HG03469 (cell line): ENCODE measurements at regions not wholly inside any gene's neighbourhood (a gene's known extent, or its start where the extent isn't known, plus 50 kb on each side); places are given as distances from the start of the nearest gene placed in this dataset.

Experiments used
- ATAC-seq: cut with Tn5 transposase; IDR thresholded peaks from one replicate; pipeline ENCODE4 v1.9.1; 2021; ENCODE audit warnings: mild to moderate bottlenecking, moderate library complexity, moderate number of reproducible peaks; ENCODE audit not compliant: unreplicated experiment

DNA sequence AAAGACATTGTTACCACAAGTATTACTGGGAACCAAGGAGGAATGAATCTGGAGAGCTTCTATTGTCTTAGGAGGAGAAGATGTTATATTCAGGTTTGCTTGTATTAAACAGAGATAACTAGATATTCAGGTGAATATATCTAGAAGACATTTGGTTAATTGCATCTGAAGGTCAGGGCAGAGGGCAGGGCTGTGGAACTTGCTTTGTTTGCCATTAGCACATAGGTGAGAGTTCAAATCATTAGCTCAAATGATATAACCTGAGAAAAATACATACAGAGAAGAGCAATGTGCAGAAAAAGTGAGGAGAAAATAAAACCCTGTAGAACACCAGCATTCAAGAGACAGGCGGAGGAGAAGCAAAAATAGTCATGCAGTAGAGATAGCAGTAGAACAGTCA is 116.8 kb downstream of the DNAJB9 start:
- no peak for ATAC-seq

DNA sequence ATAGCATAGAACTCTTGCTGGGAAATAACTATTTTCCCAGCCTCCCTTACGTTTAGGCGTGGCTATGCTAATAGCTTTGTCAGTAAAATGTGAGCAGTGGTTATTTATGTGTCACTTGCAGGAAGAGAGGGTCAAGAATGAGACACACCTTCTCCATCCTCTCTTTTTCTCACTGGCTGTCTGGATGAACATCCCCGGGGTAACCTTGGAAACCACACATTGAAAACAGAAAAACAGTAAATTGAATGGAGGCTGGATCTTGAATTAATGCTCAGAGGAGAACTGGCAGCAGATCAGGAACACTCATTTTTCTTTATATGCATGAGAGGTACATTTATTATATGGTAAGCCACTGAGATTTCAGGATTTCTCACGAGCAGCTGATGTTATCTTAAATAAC is 127.6 kb downstream of the DNAJB9 start:
- no peak for ATAC-seq

DNA sequence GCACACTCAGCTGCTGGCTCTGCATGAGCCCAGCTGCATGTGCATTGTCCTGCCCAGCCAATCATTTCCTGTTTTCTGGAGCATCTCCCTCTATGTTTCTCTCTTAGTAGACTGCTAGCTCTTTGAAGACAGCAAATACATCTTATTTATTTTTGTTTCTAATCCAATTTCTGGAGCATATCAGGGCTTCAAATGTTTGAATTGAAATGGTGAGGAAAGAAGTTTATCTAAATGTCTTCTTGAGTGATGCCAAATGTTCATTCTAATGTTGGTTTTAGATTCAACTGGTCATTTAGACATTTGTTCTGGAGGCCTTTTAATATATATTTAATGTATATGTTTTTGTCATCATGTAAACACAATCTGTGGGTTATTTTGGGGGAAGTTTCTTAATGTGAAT is 141.9 kb downstream of the DNAJB9 start:
- no peak for ATAC-seq

DNA sequence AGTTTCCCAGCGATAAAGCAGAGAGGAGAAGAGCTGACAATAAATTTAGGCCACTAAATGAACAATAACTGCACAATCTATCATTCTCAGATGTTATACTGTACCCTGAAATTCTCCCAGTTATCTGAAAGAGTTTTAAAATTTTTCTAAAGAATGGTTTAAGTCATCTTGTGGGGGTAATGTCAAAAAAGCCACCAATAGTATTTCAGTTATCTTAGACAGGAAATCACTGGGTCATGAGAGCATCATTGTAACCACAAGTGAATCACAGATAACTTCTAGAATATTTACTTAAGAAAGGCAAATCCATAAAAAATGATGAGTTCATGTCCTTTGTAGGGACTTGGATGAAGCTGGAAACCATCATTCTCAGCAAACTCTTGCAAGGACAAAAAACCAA is 147.1 kb downstream of the DNAJB9 start:
- no peak for ATAC-seq

DNA sequence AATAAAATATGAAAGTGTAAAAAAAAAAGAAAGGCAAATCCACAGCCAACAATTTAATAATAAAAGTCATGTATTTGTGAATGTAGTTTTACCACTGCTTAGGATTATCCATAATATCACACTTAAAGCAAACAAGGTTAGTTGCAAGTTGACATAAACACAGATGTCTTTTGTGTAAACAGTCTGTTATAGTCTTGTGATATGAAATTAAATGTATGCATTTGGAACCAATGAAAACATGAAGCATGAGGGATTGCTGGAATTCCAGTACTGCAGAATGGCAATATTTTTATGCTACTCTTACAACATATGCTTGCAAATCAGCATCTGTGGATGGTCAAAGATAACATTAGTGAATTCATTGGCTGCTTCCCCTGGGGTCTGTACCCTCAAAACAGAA is 148.1 kb downstream of the DNAJB9 start:
- no peak for ATAC-seq

DNA sequence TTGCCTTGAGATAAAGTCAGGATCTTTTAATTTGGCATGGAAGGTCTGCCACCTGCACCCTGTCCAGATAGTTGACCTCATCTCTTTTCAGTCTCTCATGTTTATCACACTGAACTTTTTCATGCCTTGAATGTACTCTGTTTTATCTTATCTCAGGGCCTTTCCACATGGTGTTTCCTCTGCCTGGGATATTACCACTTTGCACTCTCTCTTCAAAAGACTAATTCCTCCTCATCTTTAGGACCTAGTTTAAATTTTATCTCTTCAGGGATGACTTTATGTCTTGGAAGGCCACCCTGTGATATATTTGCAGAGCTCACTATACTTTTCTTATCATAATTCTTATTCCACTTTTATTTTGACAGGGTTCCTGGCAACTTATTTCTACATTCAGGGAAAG is 150.0 kb downstream of the DNAJB9 start:
- no peak for ATAC-seq

DNA sequence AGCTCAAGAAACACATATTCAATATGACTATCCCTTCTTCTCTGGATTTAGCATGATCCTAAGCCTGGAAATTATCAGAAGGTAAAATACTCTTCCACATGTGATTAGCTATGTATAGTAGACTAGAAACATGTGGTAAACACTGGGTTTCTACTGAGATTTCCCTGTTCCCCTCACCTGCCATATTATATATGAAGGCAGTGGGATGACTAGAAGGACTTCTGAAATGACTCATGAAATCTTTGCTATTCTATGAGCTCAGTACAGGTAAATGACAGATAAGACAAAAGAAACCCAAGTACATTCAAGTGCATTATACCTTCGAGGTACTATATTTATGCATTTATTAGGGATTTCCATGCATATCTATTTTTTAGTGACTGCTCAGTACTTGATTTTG is 152.9 kb downstream of the DNAJB9 start:
- no peak for ATAC-seq

DNA sequence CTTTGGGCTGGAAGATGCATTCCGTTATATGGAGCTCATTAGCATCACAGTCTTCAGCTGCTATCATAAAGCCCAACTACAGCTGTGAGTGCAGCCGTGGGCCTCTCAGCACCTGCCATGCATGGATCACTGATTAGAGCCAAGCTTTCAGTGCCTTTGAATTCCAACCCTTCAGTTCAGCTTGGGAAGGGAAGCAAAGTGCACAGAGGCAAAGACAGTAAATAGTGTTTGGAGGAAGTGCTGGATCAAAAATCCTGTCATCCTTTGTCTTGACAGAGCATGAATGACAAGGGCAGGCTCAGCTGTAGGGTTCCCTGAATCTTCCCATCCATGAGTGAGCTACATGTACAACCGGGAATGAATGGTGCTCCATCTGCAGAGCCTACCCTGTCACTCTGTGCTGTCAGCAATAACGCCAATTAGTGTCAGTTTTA is 153.7 kb downstream of the DNAJB9 start:
- no peak for ATAC-seq

DNA sequence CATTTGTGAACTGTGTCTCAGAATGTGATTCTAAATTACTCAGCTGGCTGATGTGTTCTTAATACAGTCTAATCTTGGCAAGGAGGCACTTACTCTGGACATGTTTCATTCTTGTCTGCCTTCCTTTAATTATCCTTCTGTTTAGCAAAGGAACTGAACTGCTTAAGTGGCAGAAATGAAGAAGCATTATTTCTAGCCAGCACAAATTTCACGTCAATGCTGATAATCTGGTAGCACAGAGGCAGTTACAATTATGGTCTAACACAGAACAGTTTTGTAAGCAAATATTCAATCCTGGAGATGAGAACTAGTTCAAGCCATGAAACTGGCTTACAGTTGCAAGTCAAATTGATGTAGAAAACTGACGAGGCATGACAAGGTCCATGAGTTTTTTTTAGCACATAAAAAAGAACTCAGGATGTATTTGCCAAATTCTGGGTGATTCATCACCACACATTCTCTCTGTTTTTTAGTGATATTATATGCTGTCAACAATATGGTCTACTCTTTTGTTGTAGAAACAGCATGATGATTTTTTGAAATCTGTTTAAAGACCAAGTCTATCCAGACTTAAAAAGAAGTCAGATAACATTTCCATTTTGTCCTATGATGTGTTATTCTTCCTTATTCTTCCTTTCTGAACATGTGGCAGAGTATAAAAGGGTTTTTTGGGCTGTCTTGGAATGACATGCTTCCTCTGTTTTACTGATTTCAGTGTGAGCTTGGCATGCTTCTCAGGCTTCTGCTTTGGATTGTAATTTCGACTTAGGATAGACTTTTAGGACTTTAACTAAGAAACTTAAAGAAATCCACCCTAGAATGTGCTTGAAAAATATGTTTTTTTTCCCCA is 154.8 kb downstream of the DNAJB9 start:
- ATAC-seq = no peak

DNA sequence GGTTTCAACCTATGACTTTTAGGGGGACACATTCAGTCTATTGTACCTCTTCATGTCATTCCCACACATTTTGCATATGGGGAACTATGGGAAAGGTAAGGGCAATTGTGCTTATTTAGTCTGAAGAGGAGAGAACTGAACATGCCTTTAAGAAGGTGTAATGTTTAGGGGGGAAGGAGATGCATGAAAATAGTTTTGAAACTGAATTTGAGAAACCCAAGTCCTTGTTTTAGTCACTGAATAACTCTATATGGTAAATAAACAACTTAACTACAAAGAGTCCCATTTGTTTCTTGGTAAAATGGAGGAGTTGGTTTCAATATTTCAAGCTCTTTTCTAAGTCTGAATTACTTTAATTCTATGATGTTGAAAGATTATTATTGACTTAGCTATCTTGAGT is 166.1 kb downstream of the DNAJB9 start:
- no peak for ATAC-seq

DNA sequence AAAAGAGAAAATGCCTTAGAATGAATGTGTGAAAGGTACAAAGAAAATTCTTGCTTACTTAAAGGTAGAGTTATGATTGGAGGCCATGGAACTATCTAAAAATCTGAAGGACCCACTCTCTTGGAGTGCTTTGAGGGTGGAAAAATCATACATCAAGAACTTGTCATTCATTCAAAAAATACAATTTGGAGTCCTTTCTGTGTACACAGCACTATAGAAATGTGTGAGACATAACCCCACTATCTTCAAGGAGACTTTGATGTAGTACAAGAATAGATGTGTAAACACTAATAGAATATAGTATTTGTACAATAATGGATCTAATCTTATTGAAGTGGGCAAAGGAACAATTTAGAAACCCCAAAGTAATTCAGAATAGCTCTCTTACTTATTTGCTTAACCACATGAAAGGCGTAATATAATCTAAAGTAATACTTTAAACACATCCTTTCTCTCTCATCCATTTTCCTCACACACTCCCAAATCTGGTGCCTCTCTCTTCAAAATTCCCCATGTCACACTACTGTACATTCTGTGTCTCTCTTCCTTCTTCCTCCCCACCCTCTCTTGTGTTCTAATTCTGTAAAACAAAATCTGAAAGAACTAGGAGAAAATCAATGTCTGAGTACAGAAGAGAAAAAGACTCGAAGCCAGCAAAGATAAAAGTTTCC is 166.7 kb downstream of the DNAJB9 start:
- no peak for ATAC-seq

DNA sequence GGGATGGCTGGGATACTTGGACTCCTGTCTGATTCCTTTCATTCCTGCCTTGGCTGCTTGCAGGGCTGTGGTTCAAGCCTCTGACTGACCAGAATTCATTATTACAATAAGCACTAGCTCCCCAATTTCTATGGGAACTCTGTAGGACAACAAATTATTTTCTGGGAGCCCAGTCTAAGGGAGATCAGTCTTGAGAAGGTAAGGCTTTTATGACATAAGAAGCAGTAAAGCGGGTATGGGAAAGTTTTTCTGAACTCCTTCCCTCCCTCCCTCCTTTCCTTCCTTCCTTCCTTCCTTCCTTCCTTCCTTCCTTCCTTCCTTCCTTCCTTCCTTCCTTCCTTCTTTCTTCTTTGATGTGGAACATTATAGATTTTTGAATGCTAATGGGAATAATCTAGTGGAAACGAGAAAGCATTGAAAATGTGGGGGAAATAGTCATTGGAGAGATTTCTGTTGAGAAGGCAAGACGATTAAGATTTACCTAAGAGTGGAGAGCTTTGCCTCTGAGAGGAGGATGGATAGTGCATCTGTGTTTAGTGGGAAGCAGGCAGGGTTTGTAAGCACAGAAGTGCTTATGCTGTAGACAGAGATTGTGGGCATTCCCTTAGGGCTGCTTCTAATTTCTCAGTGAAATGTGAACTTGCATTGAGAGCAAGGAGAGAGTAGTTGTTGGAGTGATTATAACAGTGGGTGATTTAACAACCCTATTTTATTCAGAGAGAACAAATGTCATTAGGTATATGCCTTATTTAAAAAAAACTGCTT is 201.5 kb downstream of the DNAJB9 start:
- ATAC-seq = no peak

DNA sequence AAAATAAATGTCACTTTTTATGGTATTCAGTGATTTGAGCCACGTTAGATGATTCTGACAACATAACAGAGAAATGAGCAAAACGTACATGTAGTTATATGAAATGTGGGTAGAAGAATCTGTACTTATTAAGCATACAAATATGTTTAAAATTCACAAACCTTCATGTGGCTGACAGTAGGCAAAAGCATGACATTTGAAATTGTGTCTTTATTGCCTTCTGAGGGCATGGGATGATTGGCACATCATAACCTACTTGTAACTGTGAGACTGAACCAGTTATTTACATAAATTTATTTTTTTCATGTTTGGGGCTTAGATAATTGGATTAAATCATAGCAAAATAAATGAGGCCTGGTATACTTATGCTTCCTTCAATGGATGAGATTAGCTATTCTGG is 202.2 kb downstream of the DNAJB9 start:
- ATAC-seq = no peak

DNA sequence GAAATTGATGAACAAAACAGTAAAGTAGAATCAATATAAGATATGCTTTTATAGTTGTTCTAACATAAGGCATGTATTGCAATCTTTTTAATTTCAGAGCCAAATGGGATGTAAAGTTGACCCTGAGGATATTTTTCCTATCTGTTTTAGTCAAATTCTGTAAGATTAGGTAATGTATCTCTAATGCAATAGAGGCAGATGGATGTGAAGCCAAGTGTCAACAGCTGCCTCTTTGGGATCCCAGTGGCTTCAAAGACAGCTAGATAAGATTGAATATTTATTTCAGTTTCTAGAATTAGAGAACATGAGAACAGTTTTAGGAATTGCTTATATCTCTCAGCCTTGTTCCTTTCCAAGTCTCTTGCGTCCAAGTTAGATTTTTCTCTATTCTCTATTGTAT is 208.3 kb downstream of the DNAJB9 start:
- no peak for ATAC-seq

DNA sequence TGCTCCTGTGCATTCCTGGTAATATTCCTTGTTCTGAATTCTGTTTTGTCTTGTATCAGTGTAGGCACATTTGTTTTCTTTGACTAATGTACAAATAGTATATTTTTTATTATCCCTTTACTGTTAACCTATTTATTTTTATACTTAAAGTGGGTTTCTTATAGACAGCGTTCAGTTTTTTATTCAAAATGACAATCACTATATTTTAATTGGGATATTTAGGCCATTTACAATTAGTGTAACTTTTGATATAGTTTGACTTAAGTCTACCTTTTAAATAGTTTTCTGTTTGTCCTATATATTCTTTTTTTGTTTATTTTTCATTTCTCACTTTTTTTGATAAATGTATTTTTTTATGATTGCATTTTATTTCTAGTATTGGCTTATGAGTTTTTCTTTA is 219.8 kb downstream of the DNAJB9 start:
- ATAC-seq = no peak

DNA sequence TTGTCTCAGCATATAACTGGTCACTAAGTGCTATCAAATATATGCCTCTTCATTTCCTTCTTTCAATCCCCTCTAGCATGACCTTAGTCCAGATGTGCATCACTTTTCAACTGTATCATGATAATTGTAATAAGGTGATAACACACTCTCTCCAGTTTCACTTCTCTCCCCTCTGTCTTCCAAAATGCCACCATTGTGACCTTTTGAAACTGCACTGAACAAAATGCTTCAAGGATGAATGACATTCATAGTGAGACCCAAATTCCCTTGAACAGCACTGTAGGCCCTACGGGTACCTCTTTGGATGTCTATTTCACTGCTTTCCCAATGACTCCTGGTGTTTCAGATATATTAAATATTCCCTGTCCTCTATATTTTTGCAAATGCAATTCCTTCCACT is 224.8 kb downstream of the DNAJB9 start:
- peak; percentile 62 for ATAC-seq

DNA sequence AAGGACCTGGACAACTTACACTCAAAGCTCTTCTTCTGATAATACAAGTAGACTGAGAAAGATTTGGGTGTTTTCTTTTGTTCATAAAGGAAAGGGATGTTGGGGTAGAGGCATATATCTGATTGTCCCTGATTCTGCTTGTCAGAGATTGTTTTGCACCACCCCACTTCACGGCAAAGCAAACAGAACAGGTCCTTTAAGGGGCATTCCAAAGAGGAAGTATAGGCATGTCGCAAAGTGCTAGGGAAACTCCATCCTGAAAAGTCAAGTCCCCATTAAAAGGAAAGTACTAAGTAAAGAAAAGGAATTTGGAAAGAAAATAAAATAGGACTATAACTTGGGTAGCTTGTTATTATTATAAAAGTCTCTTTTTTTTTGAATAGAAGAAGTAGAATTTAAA is 233.0 kb downstream of the DNAJB9 start:
- no peak for ATAC-seq

DNA sequence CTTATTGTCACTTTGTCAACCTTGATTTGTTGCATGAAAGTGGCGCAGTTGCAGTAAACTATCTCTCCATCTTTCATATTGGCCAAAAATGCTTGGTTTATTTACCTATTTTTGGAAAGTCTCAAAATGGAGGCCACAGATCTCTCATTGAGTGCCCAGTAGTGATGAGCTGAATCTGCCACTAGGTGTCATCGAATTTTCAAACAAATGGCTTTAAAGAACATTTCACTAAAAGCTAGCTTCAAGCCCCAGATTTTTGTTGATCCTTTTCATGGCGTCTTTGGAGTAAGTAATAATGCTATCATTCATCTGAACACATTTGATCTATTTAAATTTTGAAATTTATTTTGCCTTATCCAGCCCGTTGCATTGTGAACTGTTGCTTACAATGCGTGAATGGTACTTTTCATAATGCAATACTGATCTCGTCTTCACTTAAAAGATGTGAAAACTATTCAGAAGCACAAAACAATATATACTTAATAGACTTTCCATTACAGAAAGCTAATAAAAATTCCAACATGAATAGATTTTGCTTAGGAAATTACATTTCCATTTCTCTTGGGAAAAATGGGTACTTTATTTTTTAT is 236.2 kb downstream of the DNAJB9 start:
- no peak for ATAC-seq

DNA sequence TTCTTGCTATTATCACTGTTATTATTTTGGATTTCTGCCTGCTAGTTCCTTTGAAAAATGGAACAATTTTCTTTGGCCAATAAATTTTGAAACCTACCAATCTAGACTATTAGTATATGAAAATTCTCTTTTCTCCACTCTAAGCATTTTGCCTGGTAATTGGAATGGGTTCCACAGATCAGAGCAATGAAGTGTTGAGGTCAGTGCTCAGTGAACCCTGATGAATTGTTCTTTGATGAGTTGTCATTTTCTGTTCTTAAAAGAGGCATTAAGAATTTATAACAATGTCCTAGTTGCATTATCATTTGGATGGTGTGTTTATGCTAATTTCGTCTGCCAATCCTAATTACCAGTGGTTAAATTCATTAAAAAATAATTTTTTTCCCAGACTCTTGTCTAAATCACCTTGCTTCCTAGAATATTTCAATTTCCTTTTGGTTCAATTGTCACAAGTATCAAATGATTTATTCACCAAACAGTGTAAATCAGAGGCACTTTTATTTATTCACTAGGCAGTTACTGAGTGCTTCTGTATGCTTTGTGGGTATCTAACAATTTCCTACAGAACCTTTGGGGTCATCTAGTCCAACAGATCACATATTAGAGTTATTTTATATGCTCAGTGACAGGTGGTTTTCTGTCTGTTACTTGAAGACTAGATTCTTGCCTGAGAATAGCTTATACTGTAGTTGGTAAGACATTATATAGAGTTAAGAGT is 239.0 kb downstream of the DNAJB9 start:
- ATAC-seq = no peak

DNA sequence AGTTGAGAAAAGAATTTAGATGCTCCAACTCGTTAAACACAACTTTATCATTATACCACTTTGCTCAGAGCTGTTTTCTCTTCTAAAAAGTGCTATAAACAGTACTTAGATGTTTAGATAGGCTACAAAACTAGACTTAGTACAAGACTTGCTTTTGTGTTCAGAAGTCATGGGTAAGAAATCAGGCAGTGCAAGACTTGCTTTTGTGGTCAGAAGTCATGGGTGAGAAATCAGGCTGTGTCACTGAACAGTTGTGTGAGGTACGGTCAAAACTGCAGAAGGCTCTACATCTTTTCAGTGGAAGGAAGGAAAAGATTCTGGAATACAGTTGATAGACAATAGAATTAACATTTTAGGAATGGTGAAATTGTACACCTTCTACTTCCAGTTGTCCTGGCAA is 239.7 kb downstream of the DNAJB9 start:
- ATAC-seq = no peak
